HG03469 (cell line): ENCODE measurements at regions not wholly inside any gene's neighbourhood (a gene's known extent, or its start where the extent isn't known, plus 50 kb on each side); places are given as distances from the start of the nearest gene placed in this dataset.
"Not testable (repeated sequence)": the region's sequence is repeated elsewhere in the genome, so short reads cannot be mapped to it uniquely, and the experiment has no call there.

Source experiments
- ATAC-seq: cut with Tn5 transposase; IDR thresholded peaks from one replicate; pipeline ENCODE4 v1.9.1; 2021; ENCODE audit warnings: mild to moderate bottlenecking, moderate library complexity, moderate number of reproducible peaks; ENCODE audit not compliant: unreplicated experiment

GRCh38 chr13:85142351-85142927, 656.8 kb downstream of the SLITRK6 start:
- no peak for ATAC-seq

- ATAC-seq = no peak
These were observed 657.8 kb downstream of the SLITRK6 start for GRCh38 chr13:85141401-85141800.

GRCh38 chr13:85140192-85140591, 659.0 kb downstream of the SLITRK6 start:
- ATAC-seq = no peak

- no peak for ATAC-seq
These were observed 661.7 kb downstream of the SLITRK6 start for GRCh38 chr13:85137516-85137915.

- no peak for ATAC-seq
These were observed 666.2 kb downstream of the SLITRK6 start for GRCh38 chr13:85132986-85133385.

GRCh38 chr13:85123501-85123900, 675.7 kb downstream of the SLITRK6 start:
- not testable (repeated sequence) for ATAC-seq

- no peak for ATAC-seq
These were observed 690.9 kb downstream of the SLITRK6 start for GRCh38 chr13:85108356-85108755.

GRCh38 chr13:85099245-85099644, 700.0 kb downstream of the SLITRK6 start:
- no peak for ATAC-seq

GRCh38 chr13:85095418-85096272, 703.6 kb downstream of the SLITRK6 start:
- no peak for ATAC-seq

- ATAC-seq = no peak
These were observed 705.4 kb downstream of the SLITRK6 start for GRCh38 chr13:85093808-85094207.

- no peak for ATAC-seq
These were observed 707.5 kb downstream of the SLITRK6 start for GRCh38 chr13:85091631-85092234.

GRCh38 chr13:85089186-85089585, 710.0 kb downstream of the SLITRK6 start:
- no peak for ATAC-seq

- no peak for ATAC-seq
These were observed 718.5 kb downstream of the SLITRK6 start for GRCh38 chr13:85080691-85081090.

- ATAC-seq = no peak
These were observed 722.9 kb downstream of the SLITRK6 start for GRCh38 chr13:85076343-85076742.

GRCh38 chr13:85074543-85075313, 724.5 kb downstream of the SLITRK6 start:
- no peak for ATAC-seq

GRCh38 chr13:85068231-85068630, 731.0 kb downstream of the SLITRK6 start:
- no peak for ATAC-seq

- ATAC-seq = no peak
These were observed 759.0 kb downstream of the SLITRK6 start for GRCh38 chr13:85040215-85040614.

- no peak for ATAC-seq
These were observed 767.4 kb downstream of the SLITRK6 start for GRCh38 chr13:85031771-85032170.

GRCh38 chr13:85028035-85028434, 771.2 kb downstream of the SLITRK6 start:
- no peak for ATAC-seq

GRCh38 chr13:85019121-85019520, 780.1 kb downstream of the SLITRK6 start:
- no peak for ATAC-seq

GRCh38 chr13:85013006-85013405, 786.2 kb downstream of the SLITRK6 start:
- no peak for ATAC-seq
